A549 (cell line): ENCODE measurements at regions not wholly inside any gene's neighbourhood (a gene's known extent, or its start where the extent isn't known, plus 50 kb on each side); places are given as distances from the start of the nearest gene placed in this dataset.

Source experiments
- ATAC-seq, 2 experiments: fragments of 200-7000 bp in 1 of 2; fragments of >200 bp in 1 of 2; cut with Nextera tagmentation in 1 of 2; cut with Tn5 transposase in 1 of 2; 3 replicates each; pipeline versions ENCODE4 v1.8.0 to v1.9.1; 2018 to 2020; ENCODE audit warnings: mild to moderate bottlenecking in 1 of 2, moderate library complexity in 1 of 2
- CTCF ChIA-PET: fragments of 300-600 bp; sonication (Branson Sonifier 250); formaldehyde crosslinking; extraction: SDS; loops from one replicate; lab custom pipeline; 2021; ENCODE audit warnings: antibody characterized with exemption, inconsistent platforms; lab: Yijun Ruan, JAX
- POLR2A ChIA-PET: fragments of 350-600 bp; formaldehyde crosslinking; extraction: SDS; loops from one replicate; lab custom pipeline; 2021; ENCODE audit warnings: antibody characterized with exemption, inconsistent platforms; lab: Yijun Ruan, JAX
- DNase-seq, 2 experiments: peaks; one replicate each; pipeline versions ENCODE4 v3.0.0 to v3.0.0-alpha.2; 2011 to 2016; ENCODE audit warnings: low read depth in 1 of 2, low spot score in 1 of 2
- FAIRE-seq: peaks from 2 replicates; lab custom pipeline; 2011; peaks lifted over from hg19 to GRCh38; lab: Jason Lieb, UNC
- H3K27ac ChIP-seq, 2 experiments: fragments of >200 bp; sonication (Bioruptor Twin); formaldehyde crosslinking; 3 replicates each; pipeline ENCODE4 v1.5.1; 2016 to 2017
- H3K4me1 ChIP-seq: fragments of >200 bp; sonication (Bioruptor Twin); formaldehyde crosslinking; 3 replicates; pipeline ENCODE4 v1.6.1; 2016
- H3K4me2 ChIP-seq: fragments of >200 bp; sonication (Bioruptor Twin); formaldehyde crosslinking; 3 replicates; pipeline ENCODE4 v1.6.1; 2016
- H3K4me3 ChIP-seq: fragments of >200 bp; sonication (Bioruptor Twin); formaldehyde crosslinking; 3 replicates; pipeline ENCODE4 v1.5.1; 2016
- H3K9me3 ChIP-seq: fragments of >200 bp; sonication (Bioruptor Twin); formaldehyde crosslinking; 3 replicates; pipeline ENCODE4 v1.6.1; 2016
- CBX2 ChIP-seq: fragments of 200-600 bp; sonication (generic); IDR thresholded peaks from 2 replicates; pipeline ENCODE4 v1.6.1; 2016; ENCODE audit warnings: low read depth, mild to moderate bottlenecking, borderline replicate concordance
- CBX8 ChIP-seq: fragments of 200-600 bp; sonication (generic); IDR thresholded peaks from 2 replicates; pipeline ENCODE4 v1.6.1; 2016
- CHD4 ChIP-seq: fragments of 200-600 bp; sonication (generic); IDR thresholded peaks from 2 replicates; pipeline ENCODE4 v1.6.1; 2016; ENCODE audit warnings: antibody characterized with exemption, mild to moderate bottlenecking, borderline replicate concordance
- EHF ChIP-seq: fragments of 250-450 bp; sonication (Bioruptor Pico); IDR thresholded peaks from 2 replicates; pipeline ENCODE4 v1.5.0; 2020; ENCODE audit warnings: mild to moderate bottlenecking
- FOSB ChIP-seq: fragments of 250-450 bp; sonication (Bioruptor Pico); IDR thresholded peaks from 2 replicates; pipeline ENCODE4 v1.5.0; 2020; ENCODE audit warnings: mild to moderate bottlenecking, moderate library complexity
- FOSL2 ChIP-seq, 2 experiments: fragments of 450-650 bp in 1 of 2; fragments of >200 bp in 1 of 2; sonication (Bioruptor Twin) in 1 of 2; formaldehyde crosslinking; IDR thresholded peaks; 2 replicates each; pipeline versions ENCODE4 v1.5.0 to v1.6.1; 2016 to 2020; ENCODE audit warnings: mild to moderate bottlenecking in 1 of 2, moderate library complexity in 1 of 2
- GATA3 ChIP-seq: IDR thresholded peaks from 2 replicates; pipeline ENCODE4 v1.6.1; 2012; ENCODE audit warnings: borderline replicate concordance
- HDAC2 ChIP-seq: fragments of 200-600 bp; sonication (generic); IDR thresholded peaks from 2 replicates; pipeline ENCODE4 v1.6.1; 2016
- HOXA7 ChIP-seq: fragments of 250-450 bp; sonication (Bioruptor Pico); IDR thresholded peaks from 2 replicates; pipeline ENCODE4 v1.5.0; 2020; ENCODE audit warnings: mild to moderate bottlenecking, moderate library complexity
- HOXB13 ChIP-seq: fragments of 250-450 bp; sonication (Bioruptor Pico); IDR thresholded peaks from 2 replicates; pipeline ENCODE4 v1.5.0; 2020; ENCODE audit warnings: low read depth, mild to moderate bottlenecking, moderate library complexity
- HOXB5 ChIP-seq: fragments of 250-450 bp; sonication (Bioruptor Pico); IDR thresholded peaks from 2 replicates; pipeline ENCODE4 v1.5.0; 2020; ENCODE audit warnings: mild to moderate bottlenecking, moderate library complexity
- JUN ChIP-seq, 2 experiments: fragments of >200 bp; sonication (Bioruptor Twin); formaldehyde crosslinking; IDR thresholded peaks; 2 replicates in 1 of 2; 3 replicates in 1 of 2; pipeline ENCODE4 v1.6.1; 2016 to 2017
- KDM1A ChIP-seq: fragments of 200-600 bp; sonication (generic); IDR thresholded peaks from 2 replicates; pipeline ENCODE4 v1.6.1; 2016; ENCODE audit warnings: low read depth, mild to moderate bottlenecking
- KDM5A ChIP-seq: fragments of 200-600 bp; sonication (generic); IDR thresholded peaks from 2 replicates; pipeline ENCODE4 v1.6.1; 2016; ENCODE audit warnings: antibody characterized with exemption, mild to moderate bottlenecking
- MAFK ChIP-seq: fragments of 450-650 bp; IDR thresholded peaks from 2 replicates; pipeline ENCODE4 v1.6.1; 2014; ENCODE audit not compliant: partially characterized antibody
- MAX ChIP-seq: IDR thresholded peaks from 2 replicates; pipeline ENCODE4 v1.6.1; 2012
- MAZ ChIP-seq: fragments of 150-350 bp; IDR thresholded peaks from 2 replicates; pipeline ENCODE4 v1.6.1; 2014; ENCODE audit warnings: antibody characterized with exemption, low read depth, low read length, borderline replicate concordance
- MYC ChIP-seq: IDR thresholded peaks from 2 replicates; pipeline ENCODE4 v1.6.1; 2012; ENCODE audit warnings: mild to moderate bottlenecking, inconsistent platforms, low read length, improper control_type of control experiment, borderline replicate concordance
- NFE2L2 ChIP-seq: fragments of 150-350 bp; conservative IDR thresholded peaks from 2 replicates; pipeline ENCODE4 v1.6.1; 2014; ENCODE audit warnings: low read length
- NR3C1 ChIP-seq: fragments of >200 bp; sonication (Bioruptor Twin); formaldehyde crosslinking; IDR thresholded peaks from 3 replicates; pipeline ENCODE4 v1.6.1; 2017
- PHF8 ChIP-seq: fragments of 200-600 bp; sonication (generic); IDR thresholded peaks from 2 replicates; pipeline ENCODE4 v1.6.1; 2016; ENCODE audit warnings: low read depth, mild to moderate bottlenecking, antibody characterized with exemption, moderate library complexity, borderline replicate concordance
- POLR2AphosphoS2 ChIP-seq: conservative IDR thresholded peaks from 2 replicates; pipeline ENCODE4 v1.6.1; 2012; ENCODE audit warnings: low read length, improper control_type of control experiment, inconsistent platforms
- RAD21 ChIP-seq, 2 experiments: fragments of >200 bp in 1 of 2; sonication (Bioruptor Twin) in 1 of 2; formaldehyde crosslinking in 1 of 2; IDR thresholded peaks in 1 of 2; conservative IDR thresholded peaks in 1 of 2; 2 replicates in 1 of 2; 3 replicates in 1 of 2; pipeline ENCODE4 v1.6.1; 2012 to 2018; ENCODE audit warnings: inconsistent platforms in 1 of 2
- RARB ChIP-seq: fragments of 250-450 bp; sonication (Bioruptor Pico); IDR thresholded peaks from 2 replicates; pipeline ENCODE4 v1.8.0; 2021; ENCODE audit warnings: mild to moderate bottlenecking, moderate library complexity
- RCOR1 ChIP-seq: fragments of 150-350 bp; IDR thresholded peaks from 2 replicates; pipeline ENCODE4 v1.6.1; 2014; ENCODE audit warnings: antibody characterized with exemption, low read length, low read depth
- RFX5 ChIP-seq: fragments of 450-650 bp; IDR thresholded peaks from 2 replicates; pipeline ENCODE4 v1.7.1; 2014; ENCODE audit warnings: antibody characterized with exemption, mild to moderate bottlenecking, moderate library complexity
- TFCP2L1 ChIP-seq: fragments of 250-450 bp; sonication (Bioruptor Pico); IDR thresholded peaks from 2 replicates; pipeline ENCODE4 v1.5.0; 2021; ENCODE audit warnings: mild to moderate bottlenecking
- TP53 ChIP-seq: fragments of 250-450 bp; sonication (Bioruptor Pico); IDR thresholded peaks from 2 replicates; pipeline ENCODE4 v1.5.0; 2021; ENCODE audit warnings: mild to moderate bottlenecking, moderate library complexity
- USF2 ChIP-seq: fragments of 450-650 bp; IDR thresholded peaks from 2 replicates; pipeline ENCODE4 v1.6.1; 2014; ENCODE audit warnings: antibody characterized with exemption
- ZC3H11A ChIP-seq: fragments of 450-650 bp; IDR thresholded peaks from 2 replicates; pipeline ENCODE4 v1.6.1; 2014; ENCODE audit warnings: antibody characterized with exemption, mild to moderate bottlenecking
- ZFP36 ChIP-seq: fragments of 450-650 bp; IDR thresholded peaks from 2 replicates; pipeline ENCODE4 v1.6.1; 2014; ENCODE audit warnings: borderline replicate concordance; ENCODE audit not compliant: partially characterized antibody
- WGBS: methylation state at CpG from one replicate; pipeline ENCODE4 v1.1.6; 2017; ENCODE audit errors: missing lambda C conversion rate; 5-methylcytosine and 5-hydroxymethylcytosine counted together
- TF ChIP-seq, protein P1 (sequence below): IDR thresholded peaks from 2 replicates; pipeline ENCODE4 v1.6.1; 2012; ENCODE audit warnings: low read depth, borderline replicate concordance

- H3K4me2 ChIP-seq, result no peak overlapping the region
- H3K4me3 ChIP-seq, result no peak overlapping the region
- 61% methylated on average over 5 of the region's 5 CpGs for WGBS
- no peak overlapping the region for H3K27ac ChIP-seq
- no peak for DNase-seq
- FAIRE-seq, result no peak
- CTCF ChIA-PET, result no interaction called here
- TF ChIP-seq HOXA7 (CRISPR knock-in tag) (no peak), GATA3 (no peak), MYC (no peak), HOXB13 (CRISPR knock-in tag) (no peak), CHD4 (no peak), TFCP2L1 (CRISPR knock-in tag) (no peak), ZC3H11A (no peak), RFX5 (no peak), KDM5A (no peak), TP53 (no peak), CBX2 (no peak)
- H3K9me3 ChIP-seq, result no peaks in the 10 kb centered on the region; the same call in 2 of the 3 replicates
- POLR2A ChIA-PET, result no interaction called here
- ATAC-seq, result no peak
- no peaks in the 10 kb centered on the region for H3K4me1 ChIP-seq
Observed at GRCh38 chr22:47230741-47231140, 468.3 kb downstream of the TBC1D22A start.

GRCh38 chr22:47230251-47230650 lies 467.8 kb downstream of the TBC1D22A start:
- TF ChIP-seq MAFK, result no peak
- no peak for TF ChIP-seq RCOR1
- no peak for TF ChIP-seq FOSB (CRISPR knock-in tag)
- TF ChIP-seq RAD21 (conservative IDR thresholded peaks at IDR 0.05 in 1 of 2, IDR thresholded peaks at IDR 0.05 in 1 of 2), result no peak
- TF ChIP-seq TFCP2L1 (CRISPR knock-in tag), result no peak
- no peak for TF ChIP-seq MAX
- TF ChIP-seq FOSL2 (IDR thresholded peaks at IDR 0.05), result no peak
- TF ChIP-seq FOSL2 (CRISPR knock-in tag; IDR thresholded peaks at IDR 0.05), result no peak
- no peak for TF ChIP-seq MAZ
- no peak for TF ChIP-seq ZFP36
- no peak for TF ChIP-seq PHF8
- TF ChIP-seq, protein P1, sequence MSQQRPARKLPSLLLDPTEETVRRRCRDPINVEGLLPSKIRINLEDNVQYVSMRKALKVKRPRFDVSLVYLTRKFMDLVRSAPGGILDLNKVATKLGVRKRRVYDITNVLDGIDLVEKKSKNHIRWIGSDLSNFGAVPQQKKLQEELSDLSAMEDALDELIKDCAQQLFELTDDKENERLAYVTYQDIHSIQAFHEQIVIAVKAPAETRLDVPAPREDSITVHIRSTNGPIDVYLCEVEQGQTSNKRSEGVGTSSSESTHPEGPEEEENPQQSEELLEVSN, result no peak
- TF ChIP-seq NR3C1, result no peak
- TF ChIP-seq USF2, result no peak
- TF ChIP-seq POLR2AphosphoS2, result no peak
- no peak for TF ChIP-seq RFX5
- no peak for TF ChIP-seq ZC3H11A
- Histone ChIP-seq H3K4me2 (no peak overlapping the region), H3K27ac (no peak overlapping the region), H3K4me1 (no peaks in the 10 kb centered on the region), H3K4me3 (no peak overlapping the region), H3K9me3 (no peaks in the 10 kb centered on the region; the same call in 2 of the 3 replicates)
- no peak for ATAC-seq
- POLR2A ChIA-PET, result no interaction called here
- WGBS, result 50% methylated on average over 7 of the region's 7 CpGs
- DNase-seq, result no peak
- CTCF ChIA-PET, result interaction anchor here (0.7 kb wide), 1 partner anchor 35 kb away, joined by 3 read pairs; no protein-coding TSS in a partner anchor
- FAIRE-seq, result no peak

DNA sequence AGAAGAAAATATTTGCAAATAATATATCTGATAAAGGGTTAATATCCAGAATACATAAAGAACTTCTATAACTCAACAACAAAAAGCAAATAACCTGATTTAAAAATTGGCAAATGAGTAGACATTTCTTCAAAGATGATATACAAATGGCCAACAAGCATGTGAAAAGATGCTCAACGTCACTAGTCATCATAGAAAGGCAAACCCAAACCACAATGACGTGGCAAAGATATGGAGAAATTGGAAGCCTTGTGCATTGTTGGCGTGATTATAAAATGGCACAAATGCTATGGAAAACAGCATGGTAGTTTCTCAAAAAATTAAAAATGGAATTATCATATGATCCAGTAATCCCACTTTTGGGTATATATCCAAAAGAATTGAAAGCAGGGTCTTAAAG lies 466.3 kb downstream of the TBC1D22A start:
- 34% methylated on average over 3 of the region's 3 CpGs for WGBS
- ATAC-seq (no peak), DNase-seq (no peak), FAIRE-seq (no peak)
- Histone ChIP-seq H3K4me3 (no peak overlapping the region), H3K27ac (no peak overlapping the region), H3K4me2 (no peak overlapping the region), H3K4me1 (no peaks in the 10 kb centered on the region), H3K9me3 (no peaks in the 10 kb centered on the region; the same call in 2 of the 3 replicates)
- POLR2A ChIA-PET, result no interaction called here
- CTCF ChIA-PET, result no interaction called here
- no peak for TF ChIP-seq ZC3H11A
- TF ChIP-seq JUN (IDR thresholded peaks at IDR 0.05), result no peak
- TF ChIP-seq HDAC2, result no peak
- TF ChIP-seq TP53, result no peak
- TF ChIP-seq MAFK, result no peak
- no peak for TF ChIP-seq CBX8
- no peak for TF ChIP-seq EHF
- TF ChIP-seq MAX, result no peak
- TF ChIP-seq RARB (CRISPR knock-in tag), result no peak
- TF ChIP-seq KDM5A, result no peak
- TF ChIP-seq HOXA7 (CRISPR knock-in tag), result no peak
- no peak for TF ChIP-seq KDM1A
- no peak for TF ChIP-seq HOXB13 (CRISPR knock-in tag)
- TF ChIP-seq NFE2L2, result no peak
- no peak for TF ChIP-seq TFCP2L1 (CRISPR knock-in tag)
- no peak for TF ChIP-seq RAD21 (conservative IDR thresholded peaks at IDR 0.05 in 1 of 2, IDR thresholded peaks at IDR 0.05 in 1 of 2)
- no peak for TF ChIP-seq HOXB5 (CRISPR knock-in tag)
